K562 (cell line): ENCODE measurements at regions not wholly inside any gene's neighbourhood (a gene's known extent, or its start where the extent isn't known, plus 50 kb on each side); places are given as distances from the start of the nearest gene placed in this dataset.

Experiments
- ATF6 ChIP-seq: sonication (generic); formaldehyde crosslinking; IDR thresholded peaks from 2 replicates; pipeline ENCODE4 v1.4.0; 2020; ENCODE audit warnings: mild to moderate bottlenecking, missing genetic modification reagents
- DACH1 ChIP-seq: fragments of 450-650 bp; IDR thresholded peaks from 2 replicates; pipeline ENCODE4 v1.6.1; 2018; ENCODE audit not compliant: partially characterized antibody
- EZH2 ChIP-seq: IDR thresholded peaks from 2 replicates; pipeline ENCODE4 v1.6.1; 2012; ENCODE audit warnings: low read depth, mild to moderate bottlenecking, inconsistent platforms, low read length, borderline replicate concordance
- MYNN ChIP-seq, 2 experiments: sonication (generic); formaldehyde crosslinking in 1 of 2; IDR thresholded peaks; 2 replicates each; pipeline versions ENCODE4 v1.5.0 to v1.6.1; 2016 to 2020; ENCODE audit warnings: antibody characterized with exemption in 1 of 2, missing genetic modification reagents in 1 of 2
- PHF8 ChIP-seq: fragments of 200-600 bp; sonication (generic); IDR thresholded peaks from 2 replicates; pipeline ENCODE4 v1.6.1; 2012; ENCODE audit warnings: mixed run types, mild to moderate bottlenecking, inconsistent platforms, low read length, moderate library complexity, borderline replicate concordance
- POLR2AphosphoS2 ChIP-seq: IDR thresholded peaks from 2 replicates; pipeline ENCODE4 v1.6.1; 2012; ENCODE audit warnings: low read length, improper control_type of control experiment
- RFX1 ChIP-seq: fragments of 450-650 bp; IDR thresholded peaks from 2 replicates; pipeline ENCODE4 v1.6.1; 2016; ENCODE audit warnings: mild to moderate bottlenecking, moderate library complexity
- SP1 ChIP-seq: sonication (generic); formaldehyde crosslinking; IDR thresholded peaks from 2 replicates; pipeline ENCODE4 v1.8.1; 2022; ENCODE audit warnings: mild to moderate bottlenecking, missing genetic modification reagents
- TAF7 ChIP-seq: fragments of 450-650 bp; IDR thresholded peaks from 2 replicates; pipeline ENCODE4 v1.6.1; 2016; ENCODE audit warnings: missing genetic modification characterization, missing compliant biosample characterization
- ZFP36 ChIP-seq: fragments of 150-350 bp; IDR thresholded peaks from 2 replicates; pipeline ENCODE4 v1.6.1; 2018; ENCODE audit warnings: low read length, low read depth; ENCODE audit not compliant: partially characterized antibody
- ZNF133 ChIP-seq: fragments of 250-450 bp; sonication (Bioruptor Pico); IDR thresholded peaks from 2 replicates; pipeline ENCODE4 v1.4.0; 2020; ENCODE audit warnings: mild to moderate bottlenecking
- ZNF224 ChIP-seq: sonication (generic); formaldehyde crosslinking; IDR thresholded peaks from 2 replicates; pipeline ENCODE4 v1.8.0; 2022; ENCODE audit warnings: mild to moderate bottlenecking, missing genetic modification reagents
- TF ChIP-seq, protein P1 (sequence below): sonication (generic); formaldehyde crosslinking; IDR thresholded peaks from 2 replicates; pipeline ENCODE4 v1.5.0; 2020; ENCODE audit warnings: missing genetic modification reagents
- TF ChIP-seq, protein P2 (sequence below), 3 experiments: IDR thresholded peaks in 2 of 3; conservative IDR thresholded peaks in 1 of 3; 2 replicates each; pipeline ENCODE4 v1.5.1; 2011 to 2012; ENCODE audit warnings: low read length in 3 of 3, mild to moderate bottlenecking in 3 of 3, control low read depth in 2 of 3, improper control_type of control experiment in 1 of 3, inconsistent platforms in 1 of 3, low read depth in 1 of 3, mixed read lengths in 1 of 3, moderate library complexity in 1 of 3; ENCODE audit not compliant: insufficient read depth in 2 of 3

GRCh38 chr2:193112986-193113385 is 918.3 kb upstream of the TMEFF2 start:
- TF ChIP-seq ATF6 (CRISPR knock-in tag) (no peak), ZNF224 (CRISPR knock-in tag) (no peak), ZFP36 (no peak), RFX1 (no peak), POLR2AphosphoS2 (no peak), MYNN (IDR thresholded peaks at IDR 0.05) (no peak), MYNN (CRISPR knock-in tag; IDR thresholded peaks at IDR 0.05) (no peak), ZNF133 (CRISPR knock-in tag) (no peak), DACH1 (no peak), PHF8 (no peak), TAF7 (no peak), EZH2 (no peak), SP1 (CRISPR knock-in tag) (no peak)
- TF ChIP-seq, protein P1, sequence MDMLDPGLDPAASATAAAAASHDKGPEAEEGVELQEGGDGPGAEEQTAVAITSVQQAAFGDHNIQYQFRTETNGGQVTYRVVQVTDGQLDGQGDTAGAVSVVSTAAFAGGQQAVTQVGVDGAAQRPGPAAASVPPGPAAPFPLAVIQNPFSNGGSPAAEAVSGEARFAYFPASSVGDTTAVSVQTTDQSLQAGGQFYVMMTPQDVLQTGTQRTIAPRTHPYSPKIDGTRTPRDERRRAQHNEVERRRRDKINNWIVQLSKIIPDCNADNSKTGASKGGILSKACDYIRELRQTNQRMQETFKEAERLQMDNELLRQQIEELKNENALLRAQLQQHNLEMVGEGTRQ, result no peak
- TF ChIP-seq, protein P2, sequence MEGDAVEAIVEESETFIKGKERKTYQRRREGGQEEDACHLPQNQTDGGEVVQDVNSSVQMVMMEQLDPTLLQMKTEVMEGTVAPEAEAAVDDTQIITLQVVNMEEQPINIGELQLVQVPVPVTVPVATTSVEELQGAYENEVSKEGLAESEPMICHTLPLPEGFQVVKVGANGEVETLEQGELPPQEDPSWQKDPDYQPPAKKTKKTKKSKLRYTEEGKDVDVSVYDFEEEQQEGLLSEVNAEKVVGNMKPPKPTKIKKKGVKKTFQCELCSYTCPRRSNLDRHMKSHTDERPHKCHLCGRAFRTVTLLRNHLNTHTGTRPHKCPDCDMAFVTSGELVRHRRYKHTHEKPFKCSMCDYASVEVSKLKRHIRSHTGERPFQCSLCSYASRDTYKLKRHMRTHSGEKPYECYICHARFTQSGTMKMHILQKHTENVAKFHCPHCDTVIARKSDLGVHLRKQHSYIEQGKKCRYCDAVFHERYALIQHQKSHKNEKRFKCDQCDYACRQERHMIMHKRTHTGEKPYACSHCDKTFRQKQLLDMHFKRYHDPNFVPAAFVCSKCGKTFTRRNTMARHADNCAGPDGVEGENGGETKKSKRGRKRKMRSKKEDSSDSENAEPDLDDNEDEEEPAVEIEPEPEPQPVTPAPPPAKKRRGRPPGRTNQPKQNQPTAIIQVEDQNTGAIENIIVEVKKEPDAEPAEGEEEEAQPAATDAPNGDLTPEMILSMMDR (IDR thresholded peaks at IDR 0.05 in 2 of 3, conservative IDR thresholded peaks at IDR 0.05 in 1 of 3; ENCODE audit: insufficient read depth in 2 of 3, low read depth in 1 of 3, low read length in 3 of 3), result no peak
